Sigmoid colon (tissue), 6 donors: ENCODE measurements at regions not wholly inside any gene's neighbourhood (a gene's known extent, or its start where the extent isn't known, plus 50 kb on each side); places are given as distances from the start of the nearest gene placed in this dataset.

Source experiments
- DNase-seq: peaks from one replicate; pipeline ENCODE4 v3.0.0-alpha.2; 2019
- H3K27ac ChIP-seq, 4 donors: fragments of 200-600 bp; sonication (generic); one replicate each; pipeline ENCODE4 v1.5.1; 2016 to 2019; ENCODE audit warnings: mild to moderate bottlenecking in 1 of 4
- H3K27me3 ChIP-seq, 3 donors: fragments of 200-600 bp; sonication (generic); one replicate each; pipeline ENCODE4 v1.5.1; 2019; ENCODE audit warnings: mild to moderate bottlenecking in 1 of 3
- H3K36me3 ChIP-seq, 4 donors: fragments of 200-600 bp; sonication (generic); one replicate each; pipeline ENCODE4 v1.5.1; 2016 to 2019
- H3K4me1 ChIP-seq, 4 donors: fragments of 200-600 bp; sonication (generic); one replicate each; pipeline ENCODE4 v1.5.1; 2017 to 2019
- H3K4me3 ChIP-seq, 4 donors: fragments of 200-600 bp; sonication (generic); one replicate each; pipeline ENCODE4 v1.5.1; 2017 to 2019; ENCODE audit warnings: mild to moderate bottlenecking in 2 of 4, moderate library complexity in 1 of 4
- H3K9me3 ChIP-seq, 4 donors: fragments of 200-600 bp in 3 of 4; sonication (generic) in 3 of 4; one replicate each; pipeline versions ENCODE4 v1.5.1 to v1.6.1; 2013 to 2019
- EP300 ChIP-seq, 4 donors: sonication (generic); formaldehyde crosslinking; IDR thresholded peaks; one replicate each; pipeline ENCODE4 v1.6.1; 2017; ENCODE audit warnings: antibody characterized with exemption in 4 of 4
- POLR2A ChIP-seq, 2 donors: fragments of 450-650 bp; IDR thresholded peaks; one replicate each; pipeline ENCODE4 v1.6.1; 2016; ENCODE audit warnings: antibody characterized with exemption in 2 of 2, mild to moderate bottlenecking in 2 of 2, moderate library complexity in 2 of 2
- WGBS, 2 donors: extraction: QIAGEN DNeasy Blood & Tissue Kit; methylation state at CpG; one replicate each; pipeline ENCODE4 v1.1.7; 2013; 5-methylcytosine and 5-hydroxymethylcytosine counted together
- intact Hi-C: fragments of 100-400 bp; cut with DNase I; formaldehyde crosslinking; loops from one replicate; pipeline ENCODE4 v1.15.1; 2023
- donor health status: healthy with polysubstance abuse.
- donor health status: healthy.

DNA sequence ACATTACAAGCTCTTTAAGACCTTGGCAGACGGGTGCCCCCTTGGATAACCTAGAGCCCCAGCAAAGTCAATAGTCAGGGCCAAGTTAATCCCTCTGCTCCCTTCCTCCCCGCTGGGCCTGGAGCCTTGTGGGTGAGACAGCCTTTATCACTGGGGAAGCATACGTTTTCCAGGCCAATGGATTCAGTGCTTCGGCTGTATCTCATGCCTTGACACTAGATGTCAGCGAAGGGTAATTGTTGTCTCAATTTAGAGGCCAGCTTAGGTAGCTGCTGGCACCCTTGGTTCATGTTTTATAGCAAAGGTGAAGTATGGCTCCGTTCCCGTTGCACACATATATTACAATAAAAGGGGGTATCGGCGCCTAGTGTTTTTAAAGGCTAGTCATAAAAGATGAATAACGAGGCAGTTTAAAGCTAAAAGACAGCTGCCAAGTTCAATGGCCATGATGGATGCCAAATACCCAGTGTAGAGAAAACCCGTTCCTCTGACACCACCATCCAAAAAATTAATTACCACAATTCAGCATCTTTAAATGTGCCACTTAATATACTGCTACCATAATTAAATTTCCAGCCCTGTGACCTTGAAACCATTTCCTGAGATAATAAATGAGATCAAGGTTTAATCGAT is 52.3 kb upstream of the BNIP2 start:
- no peak for DNase-seq
- H3K27ac ChIP-seq, result no peak overlapping the region
- intact Hi-C loops, result no loop called here

DNA sequence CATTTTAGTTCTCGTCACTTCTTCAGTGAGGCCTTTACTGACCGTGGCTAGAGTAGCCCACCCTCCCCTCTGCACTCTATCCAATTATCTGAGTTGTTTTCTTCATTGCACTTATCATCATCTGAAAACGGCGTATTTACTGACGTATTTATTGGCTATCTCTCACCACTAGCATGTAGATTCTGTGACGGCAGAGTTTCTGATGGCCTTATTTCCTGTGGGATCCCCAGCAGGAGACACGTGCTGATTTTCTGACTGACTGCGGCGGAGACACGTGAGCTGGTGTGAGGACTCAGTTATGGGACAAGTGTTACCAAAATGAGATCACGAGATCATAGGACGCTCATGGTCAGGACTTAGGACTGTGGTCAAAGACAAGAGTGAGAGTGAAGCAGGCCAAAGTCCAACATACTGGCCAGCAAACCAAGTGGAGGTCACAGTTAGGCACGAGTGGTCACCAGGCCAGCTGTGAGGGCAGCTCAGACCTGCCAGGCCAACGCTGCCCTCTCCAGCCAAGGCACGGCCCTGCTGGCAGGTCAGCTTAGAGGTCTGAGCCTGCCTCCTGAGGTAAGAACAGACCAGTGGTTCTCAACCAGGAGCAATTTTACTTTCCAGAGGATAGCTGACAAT is 50.6 kb upstream of the BNIP2 start:
- intact Hi-C loops, result no loop called here

More for the DNA sequence above, 52.3 kb upstream of the BNIP2 start:
- Histone ChIP-seq H3K27me3 (peaks cover 0 to 5% (median 0%) of the 10 kb centered on the region in 3 donors), H3K9me3 (peaks cover 0 to 5% (median 1%) of the 10 kb centered on the region in 4 donors), H3K4me3 (no peak overlapping the region), H3K36me3 (no peaks in the 10 kb centered on the region), H3K4me1 (no peaks in the 10 kb centered on the region)
- TF ChIP-seq POLR2A (IDR thresholded peaks at IDR 0.05), result no peak
- WGBS, 2 donors, result 12 to 42% methylated on average over 12 of the region's 12 CpGs

More for the DNA sequence above, 50.6 kb upstream of the BNIP2 start:
- Histone ChIP-seq H3K9me3 (peaks cover 0 to 5% (median 1%) of the 10 kb centered on the region in 4 donors), H3K4me1 (no peaks in the 10 kb centered on the region), H3K27ac (no peak overlapping the region), H3K36me3 (no peaks in the 10 kb centered on the region), H3K4me3 (no peak overlapping the region), H3K27me3 (peaks cover 0 to 5% (median 0%) of the 10 kb centered on the region in 3 donors)
- no peak for DNase-seq
- no peak for TF ChIP-seq EP300 (IDR thresholded peaks at IDR 0.05)
- WGBS, 2 donors, result 83 to 86% methylated on average over 15 of the region's 15 CpGs
